K562 (cell line): ENCODE measurements at regions not wholly inside any gene's neighbourhood (a gene's known extent, or its start where the extent isn't known, plus 50 kb on each side); places are given as distances from the start of the nearest gene placed in this dataset.

Experiments
- ATAC-seq: fragments of 200-7000 bp; cut with Tn5 transposase; 3 replicates; pipeline ENCODE4 v1.9.1; 2020; ENCODE audit warnings: moderate library complexity
- BruUV-seq: library from RNA; stranded (reverse); fragments of 400-500 nt; replicated peaks from 2 replicates; lab custom pipeline; 2021; lab: Mats Ljungman, UMichigan
- CTCF ChIA-PET: fragments of 300-600 bp; formaldehyde crosslinking; extraction: SDS; loops from one replicate; lab custom pipeline; 2021; ENCODE audit warnings: low intra/inter-chr PET ratio; lab: Yijun Ruan, JAX
- POLR2A ChIA-PET: fragments of 300-600, 350-650 bp; sonication (Branson Sonifier 250); formaldehyde crosslinking; extraction: SDS; loops from one replicate; lab custom pipeline; 2021; ENCODE audit warnings: antibody characterized with exemption, inconsistent platforms; lab: Yijun Ruan, JAX
- DNase-seq, 4 experiments: peaks; one replicate each; pipeline versions ENCODE4 v3.0.0 to v3.0.0-alpha.2; 2011 to 2018; ENCODE audit warnings: low spot score in 3 of 4, mixed read lengths in 3 of 4; ENCODE audit errors: extremely low read depth in 1 of 4
- FAIRE-seq: peaks from 2 replicates; lab custom pipeline; 2011; peaks lifted over from hg19 to GRCh38; lab: Jason Lieb, UNC
- H2AFZ ChIP-seq: 2 replicates; pipeline ENCODE4 v1.6.0; 2011; ENCODE audit warnings: low read depth, low read length, control low read depth, inconsistent platforms
- H3K27ac ChIP-seq: fragments of 200-600 bp; 3 replicates; pipeline ENCODE4 v1.8.0; 2011; ENCODE audit warnings: low read depth, mild to moderate bottlenecking, control low read depth, inconsistent platforms, low read length, moderate library complexity, mixed read lengths; ENCODE audit errors: extremely low read depth
- H3K27me3 ChIP-seq, 2 experiments: fragments of 300-600 bp in 1 of 2; 2 replicates in 1 of 2; 3 replicates in 1 of 2; pipeline versions ENCODE4 v1.6.0 to v1.8.0; 2011; ENCODE audit warnings: inconsistent platforms in 2 of 2, low read length in 2 of 2, mild to moderate bottlenecking in 1 of 2, mixed read lengths in 1 of 2, moderate library complexity in 1 of 2; ENCODE audit not compliant: control insufficient read depth in 2 of 2, insufficient read depth in 2 of 2
- H3K36me3 ChIP-seq: fragments of 300-600 bp; 3 replicates; pipeline ENCODE4 v1.8.0; 2011; ENCODE audit warnings: mild to moderate bottlenecking, low read length, inconsistent platforms; ENCODE audit not compliant: control insufficient read depth, insufficient read depth
- H3K4me1 ChIP-seq, 2 experiments: fragments of 200-600 bp in 1 of 2; replicated peaks in 1 of 2; 2 replicates in 1 of 2; 3 replicates in 1 of 2; pipeline versions ENCODE4 v1.5.1 to v1.8.0; 2011; ENCODE audit warnings: inconsistent platforms in 2 of 2, low read length in 2 of 2, mild to moderate bottlenecking in 1 of 2, mixed read lengths in 1 of 2, moderate library complexity in 1 of 2; ENCODE audit not compliant: control insufficient read depth in 2 of 2, insufficient read depth in 2 of 2
- H3K4me2 ChIP-seq: 2 replicates; pipeline ENCODE4 v1.6.1; 2011; ENCODE audit warnings: low read length, control low read depth, inconsistent platforms, mixed read lengths; ENCODE audit not compliant: insufficient read depth
- H3K4me3 ChIP-seq: fragments of 200-600 bp; sonication (generic), shearing (Covaris generic); 2 replicates; pipeline ENCODE4 v1.5.1; 2016; ENCODE audit warnings: control low read depth, inconsistent platforms
- H3K79me2 ChIP-seq: fragments of 200-600 bp; 3 replicates; pipeline ENCODE4 v1.8.0; 2011; ENCODE audit warnings: low read length, inconsistent platforms; ENCODE audit not compliant: control insufficient read depth, insufficient read depth
- H3K9ac ChIP-seq, 2 experiments: 2 replicates each; pipeline versions ENCODE4 v1.6.0 to v1.6.1; 2011; ENCODE audit warnings: low read depth in 2 of 2, low read length in 2 of 2, control low read depth in 1 of 2, inconsistent platforms in 1 of 2, mild to moderate bottlenecking in 1 of 2, mixed read lengths in 1 of 2; ENCODE audit not compliant: insufficient read depth in 1 of 2
- H3K9me1 ChIP-seq: one replicate; pipeline ENCODE4 v1.6.0; 2011; ENCODE audit warnings: inconsistent platforms, mild to moderate bottlenecking, low read length, moderate library complexity; ENCODE audit not compliant: control insufficient read depth, insufficient read depth
- H3K9me3 ChIP-seq: replicated peaks from 2 replicates; pipeline ENCODE4 v1.5.1; 2011; ENCODE audit warnings: low read depth, low read length, inconsistent platforms; ENCODE audit not compliant: control insufficient read depth, insufficient read depth
- H4K20me1 ChIP-seq: replicated peaks from 2 replicates; pipeline ENCODE4 v1.6.1; 2011; ENCODE audit warnings: low read length, inconsistent platforms, mixed read lengths; ENCODE audit not compliant: control insufficient read depth, insufficient read depth
- BCOR ChIP-seq: fragments of 450-650 bp; IDR thresholded peaks from 2 replicates; pipeline ENCODE4 v1.6.1; 2016
- KLF13 ChIP-seq: fragments of 450-650 bp; IDR thresholded peaks from 2 replicates; pipeline ENCODE4 v1.6.1; 2016; ENCODE audit warnings: missing genetic modification characterization, low read depth, mild to moderate bottlenecking, missing compliant biosample characterization, moderate library complexity, borderline replicate concordance
- RBM25 ChIP-seq: fragments of 200-400 bp; formaldehyde crosslinking; IDR thresholded peaks from 2 replicates; pipeline ENCODE4 v1.6.1; 2018; ENCODE audit warnings: low read length, low read depth, moderate library complexity; ENCODE audit not compliant: severe bottlenecking
- STAT5A ChIP-seq: IDR thresholded peaks from 2 replicates; pipeline ENCODE4 v1.6.1; 2012; ENCODE audit warnings: low read length, inconsistent platforms, borderline replicate concordance
- ZFP36 ChIP-seq: fragments of 150-350 bp; IDR thresholded peaks from 2 replicates; pipeline ENCODE4 v1.6.1; 2018; ENCODE audit warnings: low read length, low read depth; ENCODE audit not compliant: partially characterized antibody
- WGBS: fragments of 100-300 bp; shearing (Covaris generic); methylation state at CpG from one replicate; pipeline ENCODE4 v1.1.6; 2016; ENCODE audit warnings: low coverage, mixed read lengths; ENCODE audit not compliant: insufficient coverage; ENCODE audit errors: missing lambda C conversion rate; 5-methylcytosine and 5-hydroxymethylcytosine counted together
- in situ Hi-C: fragments of 300-500 bp; cut with MboI; formaldehyde crosslinking; loops from 4 replicates; pipeline ENCODE4 v1.15.0; 2018; ENCODE audit warnings: inconsistent platforms, mixed read lengths
- intact Hi-C: fragments of 100-400 bp; cut with micrococcal nuclease; formaldehyde crosslinking; loops from 2 replicates; pipeline ENCODE4 v1.14.2; 2022
- TF ChIP-seq, protein P1 (sequence below): fragments of 450-650 bp; IDR thresholded peaks from 2 replicates; pipeline ENCODE4 v1.6.1; 2018; ENCODE audit not compliant: partially characterized antibody
- TF ChIP-seq, protein P2 (sequence below): fragments of 250-450 bp; sonication (Bioruptor Pico); IDR thresholded peaks from 2 replicates; pipeline ENCODE4 v1.8.0; 2021; ENCODE audit warnings: moderate library complexity, mild to moderate bottlenecking, inconsistent platforms

DNA sequence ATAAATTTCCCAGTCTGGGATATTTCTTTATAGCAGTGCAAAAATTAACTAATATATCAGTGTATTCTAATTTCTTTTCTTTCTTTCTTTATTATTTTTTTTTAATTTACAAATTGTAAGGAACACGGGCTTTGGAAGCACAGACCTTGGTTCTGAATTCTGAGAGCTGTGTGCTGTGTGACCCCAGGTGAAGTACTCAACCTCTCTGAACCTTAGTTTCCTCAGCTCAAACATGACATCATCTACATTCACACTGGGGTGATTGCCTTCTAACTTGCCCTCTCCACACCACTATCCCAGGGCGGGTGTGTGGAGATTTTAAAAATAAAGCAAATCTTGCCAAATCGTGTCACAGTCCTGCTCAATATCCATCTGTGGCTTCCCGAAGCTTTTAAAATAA is 282.8 kb downstream of the C12orf75 start:
- Histone ChIP-seq H2AFZ (no peak overlapping the region), H3K4me3 (no peak overlapping the region), H3K27ac (no peak overlapping the region), H3K9me3 (no peaks in the 10 kb centered on the region), H3K36me3 (no peaks in the 10 kb centered on the region), H3K27me3 (no peaks in the 10 kb centered on the region), H3K4me1 (no peaks in the 10 kb centered on the region), H3K79me2 (no peaks in the 10 kb centered on the region), H3K9ac (no peak overlapping the region), H3K4me2 (no peak overlapping the region), H4K20me1 (no peaks in the 10 kb centered on the region), H3K9me1 (no peaks in the 10 kb centered on the region)
- FAIRE-seq, result no peak
- WGBS, result 0% methylated on average over 4 of the region's 4 CpGs
- peak; percentile 38; the same call in 1 of the 2 replicates for TF ChIP-seq BCOR
- no peak for TF ChIP-seq STAT5A
- TF ChIP-seq, protein P1, sequence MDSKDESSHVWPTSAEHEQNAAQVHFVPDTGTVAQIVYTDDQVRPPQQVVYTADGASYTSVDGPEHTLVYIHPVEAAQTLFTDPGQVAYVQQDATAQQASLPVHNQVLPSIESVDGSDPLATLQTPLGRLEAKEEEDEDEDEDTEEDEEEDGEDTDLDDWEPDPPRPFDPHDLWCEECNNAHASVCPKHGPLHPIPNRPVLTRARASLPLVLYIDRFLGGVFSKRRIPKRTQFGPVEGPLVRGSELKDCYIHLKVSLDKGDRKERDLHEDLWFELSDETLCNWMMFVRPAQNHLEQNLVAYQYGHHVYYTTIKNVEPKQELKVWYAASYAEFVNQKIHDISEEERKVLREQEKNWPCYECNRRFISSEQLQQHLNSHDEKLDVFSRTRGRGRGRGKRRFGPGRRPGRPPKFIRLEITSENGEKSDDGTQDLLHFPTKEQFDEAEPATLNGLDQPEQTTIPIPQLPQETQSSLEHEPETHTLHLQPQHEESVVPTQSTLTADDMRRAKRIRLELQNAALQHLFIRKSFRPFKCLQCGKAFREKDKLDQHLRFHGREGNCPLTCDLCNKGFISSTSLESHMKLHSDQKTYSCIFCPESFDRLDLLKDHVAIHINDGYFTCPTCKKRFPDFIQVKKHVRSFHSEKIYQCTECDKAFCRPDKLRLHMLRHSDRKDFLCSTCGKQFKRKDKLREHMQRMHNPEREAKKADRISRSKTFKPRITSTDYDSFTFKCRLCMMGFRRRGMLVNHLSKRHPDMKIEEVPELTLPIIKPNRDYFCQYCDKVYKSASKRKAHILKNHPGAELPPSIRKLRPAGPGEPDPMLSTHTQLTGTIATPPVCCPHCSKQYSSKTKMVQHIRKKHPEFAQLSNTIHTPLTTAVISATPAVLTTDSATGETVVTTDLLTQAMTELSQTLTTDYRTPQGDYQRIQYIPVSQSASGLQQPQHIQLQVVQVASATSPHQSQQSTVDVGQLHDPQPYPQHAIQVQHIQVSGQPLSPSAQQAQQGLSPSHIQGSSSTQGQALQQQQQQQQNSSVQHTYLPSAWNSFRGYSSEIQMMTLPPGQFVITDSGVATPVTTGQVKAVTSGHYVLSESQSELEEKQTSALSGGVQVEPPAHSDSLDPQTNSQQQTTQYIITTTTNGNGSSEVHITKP, result no peak
- TF ChIP-seq KLF13 (tag), result no peak
- TF ChIP-seq RBM25, result peak; percentile 83
- TF ChIP-seq ZFP36, result peak; percentile 70
- TF ChIP-seq, protein P2, sequence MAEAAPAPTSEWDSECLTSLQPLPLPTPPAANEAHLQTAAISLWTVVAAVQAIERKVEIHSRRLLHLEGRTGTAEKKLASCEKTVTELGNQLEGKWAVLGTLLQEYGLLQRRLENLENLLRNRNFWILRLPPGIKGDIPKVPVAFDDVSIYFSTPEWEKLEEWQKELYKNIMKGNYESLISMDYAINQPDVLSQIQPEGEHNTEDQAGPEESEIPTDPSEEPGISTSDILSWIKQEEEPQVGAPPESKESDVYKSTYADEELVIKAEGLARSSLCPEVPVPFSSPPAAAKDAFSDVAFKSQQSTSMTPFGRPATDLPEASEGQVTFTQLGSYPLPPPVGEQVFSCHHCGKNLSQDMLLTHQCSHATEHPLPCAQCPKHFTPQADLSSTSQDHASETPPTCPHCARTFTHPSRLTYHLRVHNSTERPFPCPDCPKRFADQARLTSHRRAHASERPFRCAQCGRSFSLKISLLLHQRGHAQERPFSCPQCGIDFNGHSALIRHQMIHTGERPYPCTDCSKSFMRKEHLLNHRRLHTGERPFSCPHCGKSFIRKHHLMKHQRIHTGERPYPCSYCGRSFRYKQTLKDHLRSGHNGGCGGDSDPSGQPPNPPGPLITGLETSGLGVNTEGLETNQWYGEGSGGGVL (CRISPR knock-in tag), result no peak
- ChIA-PET POLR2A (no interaction called here), CTCF (no interaction called here)
- no TSS peak for BruUV-seq
- in situ Hi-C loops (no loop called here), intact Hi-C loops (no loop called here)
- no peak for DNase-seq
- no peak for ATAC-seq
